GM19467 (cell line): ENCODE measurements at regions not wholly inside any gene's neighbourhood (a gene's known extent, or its start where the extent isn't known, plus 50 kb on each side); places are given as distances from the start of the nearest gene placed in this dataset.

Source experiments
- ATAC-seq: cut with Tn5 transposase; IDR thresholded peaks from one replicate; pipeline ENCODE4 v1.9.1; 2021; ENCODE audit warnings: mild to moderate bottlenecking, moderate library complexity; ENCODE audit not compliant: unreplicated experiment

DNA sequence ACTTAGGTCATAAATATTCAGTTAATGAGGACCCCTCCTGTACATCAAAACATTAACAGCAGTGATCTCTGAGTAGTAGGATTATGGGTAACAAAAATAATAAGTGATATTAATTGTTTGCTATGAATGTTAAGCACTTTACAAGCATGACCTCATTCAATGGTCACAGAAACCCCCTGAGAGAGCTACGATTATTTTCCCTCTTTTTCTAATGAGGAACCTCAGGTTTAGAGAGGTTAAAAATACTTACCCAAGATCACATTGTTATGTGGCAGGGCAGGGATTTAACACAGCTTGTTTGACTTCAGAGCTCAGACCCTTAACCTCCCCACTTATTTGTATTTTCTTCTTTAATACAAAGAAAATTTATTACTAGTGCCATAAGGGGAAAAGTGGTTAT is 228.2 kb downstream of the TBL1XR1 start:
- no peak for ATAC-seq

DNA sequence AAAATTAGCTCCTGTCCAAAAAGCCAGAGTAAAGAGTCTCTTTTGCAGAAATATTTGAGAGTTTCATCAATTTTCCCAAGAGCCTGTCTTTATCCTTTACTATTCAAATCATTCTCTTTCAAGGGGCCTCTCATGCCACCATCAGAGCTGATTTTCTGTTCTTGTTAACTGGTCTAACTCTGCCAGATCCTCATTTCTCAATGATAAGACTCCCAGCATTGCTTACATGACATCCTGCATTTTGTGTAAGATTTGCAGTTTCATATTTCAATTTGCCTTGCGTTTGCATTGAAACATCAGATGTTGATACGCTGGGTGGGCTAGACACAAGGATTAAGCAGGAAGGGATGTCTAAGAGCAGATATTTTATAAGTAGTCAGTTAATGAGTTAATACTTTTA is 228.7 kb downstream of the TBL1XR1 start:
- ATAC-seq = no peak

DNA sequence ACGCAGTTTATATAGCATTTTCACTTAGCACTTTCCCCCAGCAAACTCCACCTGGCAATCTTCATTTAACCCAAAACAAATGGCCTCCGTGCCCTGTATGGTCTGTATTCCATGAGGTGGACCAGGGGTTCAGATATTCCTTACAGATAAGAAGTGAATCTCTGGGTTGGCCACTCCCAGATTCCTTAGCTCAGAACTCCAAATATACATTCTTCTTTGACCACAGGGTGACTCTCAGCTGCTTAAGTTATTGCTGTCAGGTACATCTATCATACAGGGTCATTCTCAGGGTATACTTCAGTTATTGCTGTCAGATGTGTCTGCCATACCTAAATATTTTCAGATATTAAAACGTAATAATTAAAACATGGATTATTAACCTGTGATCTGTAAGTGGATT is 229.8 kb downstream of the TBL1XR1 start:
- no peak for ATAC-seq

DNA sequence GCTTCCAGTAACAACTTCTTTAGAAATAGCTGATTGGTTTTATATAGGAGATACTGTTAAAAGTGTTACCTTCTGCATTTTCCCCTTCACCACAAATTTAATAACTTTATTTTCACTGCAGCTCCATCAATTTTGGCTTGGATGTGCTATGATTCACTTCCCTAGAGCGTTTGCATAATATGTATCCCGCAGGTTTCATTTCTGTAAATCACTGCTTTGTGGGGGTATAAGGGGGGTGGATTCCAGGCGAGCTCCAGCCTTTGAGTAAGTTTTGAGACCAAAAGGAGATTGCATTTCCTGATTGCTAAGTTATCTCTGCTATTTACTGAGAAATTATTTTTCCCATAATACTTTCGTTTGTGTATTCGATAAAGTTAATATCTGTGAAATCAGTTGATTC is 232.6 kb downstream of the TBL1XR1 start:
- no peak for ATAC-seq

DNA sequence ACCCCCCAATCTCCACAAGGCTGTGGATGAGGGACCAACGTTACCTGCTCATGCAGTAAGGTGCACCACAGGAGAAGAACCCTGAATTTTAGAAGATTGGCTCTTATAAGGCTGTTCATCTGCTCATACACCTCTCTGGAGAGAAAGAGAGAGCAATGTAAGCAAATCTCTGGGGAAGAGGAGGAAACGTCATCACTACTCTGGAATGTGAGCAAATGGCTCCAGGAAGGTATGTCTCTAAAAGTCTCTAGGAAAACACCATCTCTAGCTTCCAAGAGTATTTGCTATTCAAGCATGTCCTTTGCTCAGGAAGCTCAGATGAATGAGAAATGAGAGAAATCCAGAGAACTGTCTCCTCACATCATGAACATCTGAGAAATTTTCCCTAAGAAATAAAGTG is 235.4 kb downstream of the TBL1XR1 start:
- no peak for ATAC-seq

DNA sequence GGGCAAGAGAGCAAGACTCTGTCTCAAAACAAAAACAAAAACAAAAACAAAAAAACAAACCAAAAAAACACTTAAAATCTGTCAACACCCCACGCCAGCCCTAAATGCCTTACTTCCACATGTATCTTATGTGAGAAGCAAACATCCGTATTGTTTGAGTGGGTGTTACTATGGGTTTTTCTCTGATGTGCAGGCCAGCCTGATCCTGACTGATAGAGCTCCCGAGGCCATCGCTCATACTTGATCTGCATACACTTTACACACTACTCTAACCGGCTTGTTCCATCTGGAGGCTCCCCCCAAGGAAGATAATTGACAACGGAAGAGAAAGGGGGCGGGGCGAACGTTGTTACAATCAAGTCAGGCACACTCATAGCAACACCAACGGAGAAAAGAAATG is 237.4 kb downstream of the TBL1XR1 start:
- ATAC-seq = no peak

DNA sequence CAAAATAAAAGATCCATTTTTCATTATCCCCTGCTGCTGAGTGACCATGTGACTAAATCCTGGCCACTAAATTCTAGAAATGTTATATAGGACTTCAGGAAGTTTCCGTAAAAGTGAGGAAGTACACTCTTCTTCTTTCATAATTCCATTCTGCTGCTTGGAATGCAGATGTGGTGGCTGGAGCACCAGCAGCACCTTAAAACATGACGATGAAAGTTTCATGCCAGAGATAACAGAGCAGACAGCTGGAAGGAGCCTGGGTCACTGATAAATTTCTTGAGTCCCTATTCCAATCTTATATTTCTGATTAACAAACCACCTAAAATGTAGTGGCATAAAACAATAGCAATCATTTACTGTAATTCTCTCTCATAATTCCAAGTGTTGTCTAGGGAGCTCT is 238.7 kb downstream of the TBL1XR1 start:
- no peak for ATAC-seq

DNA sequence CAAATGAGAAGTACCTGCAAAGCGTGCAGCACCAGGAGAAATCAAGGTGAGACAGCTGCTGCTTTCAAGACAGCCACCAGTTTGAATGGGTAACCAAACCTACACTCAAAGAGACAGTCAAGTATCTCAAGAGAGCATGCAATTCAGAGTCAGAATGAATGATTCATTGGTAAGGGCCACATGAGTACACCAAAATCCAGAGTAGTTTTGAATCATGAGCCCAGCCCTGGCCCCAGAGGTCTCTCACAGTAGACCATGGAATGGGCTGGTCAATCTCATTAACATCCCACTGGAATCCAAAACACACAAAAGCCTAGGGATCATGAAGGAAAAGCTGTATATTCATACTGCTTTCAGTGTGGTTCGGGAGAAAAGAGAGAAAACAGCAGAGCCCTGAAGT is 242.8 kb downstream of the TBL1XR1 start:
- ATAC-seq = no peak

DNA sequence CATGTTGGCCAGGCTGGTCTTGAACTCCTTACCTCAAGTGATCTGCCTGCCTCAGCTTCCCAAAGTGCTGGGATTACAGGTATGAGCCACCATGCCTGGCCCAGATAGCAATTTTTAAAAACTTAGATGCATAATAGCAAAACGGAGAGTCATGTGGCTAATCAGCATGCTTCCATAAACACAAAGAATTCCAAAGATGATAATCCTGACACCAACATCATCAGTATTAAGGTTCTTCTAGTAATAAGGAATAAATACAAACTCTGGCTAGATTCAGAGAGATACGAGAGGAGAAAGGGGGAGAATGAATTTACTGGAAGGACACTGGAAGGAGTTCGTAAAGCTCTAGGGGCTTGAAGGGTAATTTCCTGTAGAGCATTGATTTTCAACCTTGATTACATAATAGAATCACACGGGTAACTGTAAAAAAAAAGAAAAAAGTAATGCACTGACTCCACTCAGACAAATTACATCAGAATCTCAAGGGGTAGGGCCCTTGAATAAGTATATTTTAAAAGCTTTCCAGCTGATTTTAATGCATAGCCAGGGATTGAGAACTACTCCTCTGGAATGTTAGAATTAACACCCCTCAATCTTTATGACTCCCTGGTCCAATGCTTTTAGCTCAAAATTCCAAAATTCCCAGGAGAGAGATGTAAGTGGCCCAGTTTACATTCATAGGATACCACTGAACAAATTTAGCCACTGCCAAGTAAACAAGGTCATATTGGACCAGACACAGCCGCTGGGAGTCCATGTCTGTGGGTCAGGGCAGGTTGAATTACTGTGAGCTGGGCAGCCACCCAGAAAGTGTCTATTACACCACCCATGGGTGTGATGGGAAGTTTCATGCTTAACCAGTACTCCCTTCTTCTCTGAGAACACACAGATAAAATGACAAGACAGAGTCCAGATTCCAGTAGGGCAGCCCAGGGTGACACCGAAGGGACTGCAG is 243.9 kb downstream of the TBL1XR1 start:
- no peak for ATAC-seq

DNA sequence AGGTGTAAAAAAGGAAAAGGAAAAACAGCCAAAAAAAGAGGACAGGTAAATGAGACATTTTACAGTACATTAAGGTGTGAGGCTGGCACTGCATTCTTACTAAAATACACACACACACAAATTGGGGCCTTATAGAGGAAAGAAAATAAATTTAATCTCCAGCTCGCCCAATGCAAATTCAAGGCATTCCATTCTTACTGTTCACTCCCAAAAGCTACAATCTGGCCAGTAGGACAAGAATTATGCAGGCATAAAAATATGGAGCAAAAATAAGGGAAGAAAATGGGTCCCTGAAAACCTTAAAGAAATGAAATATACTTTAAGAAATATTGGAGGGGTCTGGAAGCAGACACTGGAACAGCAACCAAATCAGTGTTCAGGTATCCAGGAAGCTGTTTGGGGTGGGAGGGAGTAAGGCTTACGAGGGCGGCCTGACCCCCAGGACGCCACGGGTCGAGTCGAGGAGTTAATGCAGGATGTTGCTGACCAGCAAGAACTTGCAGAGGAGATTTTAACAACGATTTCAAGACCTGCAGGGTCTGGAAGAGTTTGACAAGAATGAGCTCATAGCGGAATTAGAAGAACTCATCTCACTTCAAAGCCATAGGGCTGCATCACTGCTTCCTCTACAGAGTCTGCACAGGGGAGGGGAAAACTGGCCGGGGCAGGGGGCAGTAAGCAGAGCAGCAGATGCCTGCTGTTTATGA is 245.5 kb downstream of the TBL1XR1 start:
- no peak for ATAC-seq

DNA sequence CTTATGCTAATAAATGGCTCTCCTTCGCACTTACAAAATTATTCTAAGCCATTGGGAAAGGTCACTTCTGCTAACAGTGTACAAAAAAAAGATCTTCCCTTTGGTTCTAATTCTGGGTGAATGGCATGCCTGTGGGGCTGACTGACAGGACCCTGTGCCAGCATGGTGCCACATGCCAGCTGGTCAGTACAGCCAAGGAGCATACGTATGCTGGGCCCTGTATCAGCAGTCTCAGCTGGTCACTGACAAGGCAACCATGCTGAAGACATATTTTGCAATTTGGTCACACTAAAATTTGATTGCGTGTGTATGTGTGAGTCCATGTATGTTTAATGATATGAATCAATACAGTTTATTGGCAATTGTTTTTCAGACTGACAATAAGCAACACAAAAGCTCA is 246.1 kb downstream of the TBL1XR1 start:
- no peak for ATAC-seq

DNA sequence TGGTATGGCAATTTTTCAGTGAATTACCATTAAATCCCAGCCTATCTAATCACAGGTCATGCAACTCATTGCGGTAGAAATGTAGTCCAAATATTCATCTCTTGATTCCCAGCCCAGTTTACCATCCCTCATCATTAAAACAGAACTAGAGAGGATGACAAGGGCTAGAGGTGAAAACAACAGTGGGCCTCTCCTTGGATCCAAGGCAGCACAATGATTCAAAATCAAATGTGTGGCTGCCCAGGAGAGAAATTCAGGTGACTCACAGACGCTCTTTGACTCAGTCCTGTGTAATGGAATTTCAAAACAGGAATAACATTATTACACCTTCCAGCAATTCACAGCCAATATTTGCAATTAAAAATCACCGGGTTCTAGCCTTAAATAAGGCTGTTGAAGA is 246.5 kb downstream of the TBL1XR1 start:
- no peak for ATAC-seq

DNA sequence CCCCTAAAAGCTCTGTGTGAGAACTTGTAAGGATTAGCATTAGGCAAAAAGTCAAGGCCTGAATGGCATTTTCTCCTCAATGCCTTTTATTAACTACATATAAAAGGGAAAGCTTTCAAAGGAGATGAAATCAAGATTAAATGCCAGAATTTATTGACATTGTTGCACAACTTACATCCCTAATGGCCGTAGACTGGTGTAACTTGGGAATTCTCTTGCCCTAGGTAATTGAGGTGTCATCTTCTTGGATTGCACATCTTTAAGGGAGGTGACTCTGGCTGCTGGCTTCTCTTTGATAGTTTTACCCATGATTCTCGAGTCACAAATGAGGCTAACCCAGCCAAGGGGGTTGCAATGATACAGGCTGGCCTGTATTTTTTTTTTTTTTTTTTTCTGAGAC is 249.1 kb downstream of the TBL1XR1 start:
- ATAC-seq = no peak

DNA sequence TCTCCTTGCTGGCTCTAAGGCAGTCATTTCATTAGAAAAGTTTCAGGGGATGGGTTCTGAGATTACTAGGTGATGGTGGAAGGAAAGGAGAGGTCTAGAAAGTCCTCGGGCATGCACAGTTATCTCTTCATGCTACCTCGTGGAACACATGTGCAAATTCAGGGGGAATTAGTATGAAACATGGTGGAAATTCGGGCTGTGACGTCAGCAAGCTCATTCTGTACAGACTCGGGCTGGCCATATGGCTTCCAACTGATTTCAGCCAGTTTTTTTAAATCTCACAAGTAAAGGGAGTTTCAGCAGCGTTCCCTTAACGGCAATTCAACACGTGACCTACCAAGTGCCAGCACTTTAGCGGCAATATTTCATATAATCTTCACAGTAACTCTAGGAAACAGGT is 251.1 kb downstream of the TBL1XR1 start:
- no peak for ATAC-seq

DNA sequence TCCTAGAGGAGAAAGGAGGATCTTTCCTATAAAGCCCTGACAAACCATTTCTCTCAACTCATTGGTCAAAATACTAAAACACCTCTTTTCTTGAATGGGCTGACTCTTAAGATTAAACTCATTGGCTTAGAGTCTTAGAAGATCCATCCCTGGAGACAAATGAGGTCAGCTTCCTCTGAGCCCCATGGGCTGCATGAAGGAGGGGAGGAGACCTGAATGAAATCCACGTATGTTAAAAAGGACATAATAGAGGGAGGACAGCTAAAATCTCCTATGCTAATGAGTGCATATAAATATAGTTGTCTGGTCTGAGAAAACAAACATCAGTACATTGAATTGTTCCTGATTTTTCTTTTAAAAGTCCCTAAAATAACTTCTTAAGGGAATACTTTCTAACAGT is 255.0 kb downstream of the TBL1XR1 start:
- no peak for ATAC-seq

DNA sequence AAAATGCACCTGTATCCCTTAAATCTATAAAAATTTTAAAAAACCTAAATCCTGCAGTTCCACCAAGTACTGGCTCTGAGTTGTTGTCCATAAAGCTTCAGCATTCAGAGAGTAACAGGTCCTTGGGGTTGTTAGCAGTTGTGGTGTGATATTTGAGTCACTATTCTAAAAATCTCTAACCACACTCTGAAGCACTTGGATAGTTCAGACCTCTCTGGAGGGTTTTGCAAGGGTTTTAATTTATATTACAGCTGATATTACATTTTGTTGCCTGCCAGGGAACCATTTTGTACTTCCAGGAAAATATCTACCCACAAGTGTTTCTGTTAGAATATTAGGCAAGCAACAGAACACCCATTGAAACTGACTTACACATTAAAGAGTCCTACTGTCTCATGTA is 255.6 kb downstream of the TBL1XR1 start:
- ATAC-seq = no peak

DNA sequence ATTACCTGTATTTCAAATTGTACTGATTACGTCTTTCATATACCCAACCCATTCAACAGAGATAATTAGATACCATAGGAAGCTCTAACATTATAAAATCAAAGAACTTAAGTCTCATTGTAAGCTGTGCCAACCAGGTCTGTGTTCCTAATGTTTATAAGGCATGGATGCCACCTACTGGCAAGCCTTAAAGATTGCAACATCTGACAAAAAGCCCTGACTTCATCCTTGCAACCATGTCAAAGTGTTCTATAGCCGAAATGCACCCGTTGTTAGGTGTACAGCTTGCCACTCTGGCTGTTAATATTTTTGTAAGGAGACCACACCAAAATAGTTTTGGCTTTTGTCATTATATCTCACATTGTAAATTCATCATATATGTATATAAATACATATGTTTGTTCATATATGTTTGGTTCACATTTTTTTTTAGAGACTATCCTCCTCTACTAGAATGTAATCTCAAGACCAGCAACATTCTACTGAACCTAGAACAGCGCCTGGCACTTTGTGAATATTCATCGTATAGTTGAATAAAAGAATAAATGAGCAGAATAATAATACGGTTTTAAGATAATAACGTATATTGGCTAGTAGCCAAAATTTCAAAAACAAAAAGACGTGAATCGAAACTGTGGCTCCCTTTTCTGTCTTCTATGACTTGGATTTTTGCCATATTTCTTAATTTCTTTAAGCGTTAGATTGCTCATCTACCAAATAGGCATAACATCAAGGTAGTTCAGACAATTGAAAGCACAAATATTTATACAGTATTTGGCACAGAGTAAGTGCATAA is 258.1 kb downstream of the TBL1XR1 start:
- ATAC-seq = peak; percentile 99

DNA sequence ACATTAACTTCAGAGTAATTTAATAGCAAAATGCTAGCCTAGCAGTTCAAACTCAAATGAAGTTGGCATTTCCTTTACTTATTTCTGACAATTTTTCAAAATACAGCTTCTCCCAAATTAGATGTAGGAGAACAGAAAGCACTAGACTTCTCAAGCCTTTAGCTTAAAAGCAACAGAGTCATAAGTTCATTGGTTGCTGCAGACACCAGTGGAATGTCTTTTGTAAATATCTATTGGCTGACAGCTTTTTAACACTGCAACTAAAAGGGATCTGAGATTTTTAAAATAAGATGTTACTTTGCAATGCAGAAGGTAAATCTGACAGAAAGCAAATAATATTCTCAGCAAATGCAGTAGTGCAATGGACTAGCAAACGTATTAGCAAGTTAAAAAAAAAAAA is 259.3 kb downstream of the TBL1XR1 start:
- no peak for ATAC-seq

DNA sequence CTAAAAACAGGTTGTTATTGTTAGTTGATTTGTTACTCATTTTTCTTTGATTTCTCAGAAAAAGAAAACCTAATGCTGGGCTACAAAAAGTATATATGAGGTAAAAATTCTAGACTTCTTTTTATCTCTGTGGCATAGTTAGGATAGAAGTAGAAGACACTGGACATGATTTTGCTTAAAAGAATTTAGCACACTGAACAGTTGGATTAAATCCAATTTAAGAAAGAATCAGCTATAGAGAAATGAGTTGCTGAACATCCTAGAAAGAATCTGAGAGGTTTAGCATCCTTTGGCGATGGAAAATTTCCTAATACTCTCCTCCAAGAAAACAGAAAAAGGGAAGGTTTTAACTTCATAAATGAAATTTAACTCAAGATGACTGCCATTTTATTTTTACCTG is 259.7 kb downstream of the TBL1XR1 start:
- no peak for ATAC-seq

DNA sequence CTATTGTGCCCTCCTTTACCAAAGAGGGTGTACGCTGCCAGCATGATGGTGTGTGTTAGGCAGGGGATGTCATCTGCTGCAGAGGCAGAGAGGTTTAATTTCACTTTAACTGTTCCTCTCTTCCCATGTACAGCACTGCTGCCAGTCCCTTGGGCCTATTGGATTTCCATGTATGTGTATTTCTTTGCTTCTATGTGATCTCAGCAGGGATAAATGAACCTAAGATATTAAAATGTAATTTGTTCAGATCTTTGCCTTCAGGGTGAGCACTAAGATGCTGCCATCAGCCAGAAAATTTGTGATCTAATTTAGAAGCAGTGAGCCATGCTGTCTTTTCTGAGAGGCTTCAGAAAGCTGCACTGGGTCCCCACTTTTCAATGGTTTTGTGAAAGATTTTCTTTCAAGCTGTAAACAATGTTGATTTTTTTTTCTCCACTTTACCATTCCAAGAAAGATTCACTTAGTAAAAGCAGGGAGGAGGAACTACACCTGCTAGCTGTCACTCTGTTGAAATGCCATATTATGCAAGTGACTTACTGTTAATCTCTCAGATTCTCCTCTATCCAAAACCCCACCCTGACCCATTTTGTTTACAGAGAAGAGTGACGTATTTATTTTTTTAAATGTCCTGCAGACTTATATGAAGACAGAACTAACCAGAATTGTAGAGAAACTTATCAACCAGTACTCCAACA is 261.9 kb downstream of the TBL1XR1 start:
- no peak for ATAC-seq

DNA sequence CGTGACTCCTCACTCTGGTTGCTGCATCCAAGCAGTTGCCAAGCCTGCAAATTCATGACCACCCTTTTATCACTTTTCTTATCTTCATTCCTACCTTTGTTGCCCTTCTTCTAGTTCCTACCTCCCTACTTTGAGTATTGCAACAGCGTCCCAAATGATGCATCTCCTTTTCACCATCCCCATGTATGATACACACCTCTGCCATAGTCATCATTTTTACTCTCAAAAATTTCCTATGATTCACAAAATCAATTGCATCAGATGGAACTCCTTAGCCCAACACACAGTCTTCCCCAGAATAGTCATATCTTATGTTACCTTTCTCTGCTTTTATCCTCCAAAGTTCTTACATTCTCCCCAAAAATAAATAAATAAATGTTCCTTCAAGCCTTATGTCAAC is 262.6 kb downstream of the TBL1XR1 start:
- no peak for ATAC-seq
